ENCODE measurements at regions not wholly inside any gene's neighbourhood (a gene's known extent, or its start where the extent isn't known, plus 50 kb on each side); places are given as distances from the start of the nearest gene placed in this dataset.

DNA sequence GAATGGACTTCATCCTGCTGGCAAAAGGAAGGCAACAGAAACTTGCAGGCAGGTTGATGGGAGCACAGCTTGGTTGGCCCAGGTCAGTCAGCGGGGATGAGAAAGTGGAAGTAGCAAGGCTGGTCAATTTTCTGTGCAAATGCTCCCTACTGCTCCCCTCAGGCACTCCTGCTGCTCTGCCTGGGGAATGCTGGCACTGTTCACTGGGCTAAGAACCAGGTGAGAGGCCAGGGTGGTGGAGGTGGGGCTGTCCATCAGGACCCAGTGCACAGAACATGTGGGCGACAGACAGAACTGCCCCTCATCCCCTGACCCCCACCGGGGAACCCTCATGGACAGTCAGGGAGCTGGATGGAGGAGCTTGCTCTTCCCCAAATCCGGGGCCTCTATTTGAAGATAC is 593.1 kb downstream of the IRX1 start:
- 70 to 82% methylated on average over 4 of the region's 4 CpGs for WGBS, 2 donors

GRCh38 chr5:4189317-4189716 is 593.7 kb downstream of the IRX1 start:
- no peaks in the 10 kb centered on the region for H3K27me3 ChIP-seq
- WGBS, 2 donors: 54 to 67% methylated on average over 2 of the region's 2 CpGs
- H3K4me1 ChIP-seq: no peaks in the 10 kb centered on the region
- no peak overlapping the region for H3K27ac ChIP-seq
- H3K36me3 ChIP-seq: no peaks in the 10 kb centered on the region
- TF ChIP-seq, protein P1, sequence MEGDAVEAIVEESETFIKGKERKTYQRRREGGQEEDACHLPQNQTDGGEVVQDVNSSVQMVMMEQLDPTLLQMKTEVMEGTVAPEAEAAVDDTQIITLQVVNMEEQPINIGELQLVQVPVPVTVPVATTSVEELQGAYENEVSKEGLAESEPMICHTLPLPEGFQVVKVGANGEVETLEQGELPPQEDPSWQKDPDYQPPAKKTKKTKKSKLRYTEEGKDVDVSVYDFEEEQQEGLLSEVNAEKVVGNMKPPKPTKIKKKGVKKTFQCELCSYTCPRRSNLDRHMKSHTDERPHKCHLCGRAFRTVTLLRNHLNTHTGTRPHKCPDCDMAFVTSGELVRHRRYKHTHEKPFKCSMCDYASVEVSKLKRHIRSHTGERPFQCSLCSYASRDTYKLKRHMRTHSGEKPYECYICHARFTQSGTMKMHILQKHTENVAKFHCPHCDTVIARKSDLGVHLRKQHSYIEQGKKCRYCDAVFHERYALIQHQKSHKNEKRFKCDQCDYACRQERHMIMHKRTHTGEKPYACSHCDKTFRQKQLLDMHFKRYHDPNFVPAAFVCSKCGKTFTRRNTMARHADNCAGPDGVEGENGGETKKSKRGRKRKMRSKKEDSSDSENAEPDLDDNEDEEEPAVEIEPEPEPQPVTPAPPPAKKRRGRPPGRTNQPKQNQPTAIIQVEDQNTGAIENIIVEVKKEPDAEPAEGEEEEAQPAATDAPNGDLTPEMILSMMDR (IDR thresholded peaks at IDR 0.05): no peak
- TF ChIP-seq POLR2A (IDR thresholded peaks at IDR 0.05): no peak
- intact Hi-C loops (cut with DNase I): no loop called here
- H3K9me3 ChIP-seq: no peaks in the 10 kb centered on the region
- DNase-seq: no peak
- no peak overlapping the region for H3K4me3 ChIP-seq

More for the DNA sequence above, 593.1 kb downstream of the IRX1 start:
- H3K4me1 ChIP-seq: no peaks in the 10 kb centered on the region
- intact Hi-C loops (cut with DNase I): no loop called here
- no peaks in the 10 kb centered on the region for H3K36me3 ChIP-seq
- no peak overlapping the region for H3K4me3 ChIP-seq
- DNase-seq: no peak
- TF ChIP-seq, protein P1 (IDR thresholded peaks at IDR 0.05): no peak
- no peak for TF ChIP-seq POLR2A (IDR thresholded peaks at IDR 0.05)
- H3K27ac ChIP-seq: no peak overlapping the region
- no peaks in the 10 kb centered on the region for H3K27me3 ChIP-seq
- no peaks in the 10 kb centered on the region for H3K9me3 ChIP-seq

DNA sequence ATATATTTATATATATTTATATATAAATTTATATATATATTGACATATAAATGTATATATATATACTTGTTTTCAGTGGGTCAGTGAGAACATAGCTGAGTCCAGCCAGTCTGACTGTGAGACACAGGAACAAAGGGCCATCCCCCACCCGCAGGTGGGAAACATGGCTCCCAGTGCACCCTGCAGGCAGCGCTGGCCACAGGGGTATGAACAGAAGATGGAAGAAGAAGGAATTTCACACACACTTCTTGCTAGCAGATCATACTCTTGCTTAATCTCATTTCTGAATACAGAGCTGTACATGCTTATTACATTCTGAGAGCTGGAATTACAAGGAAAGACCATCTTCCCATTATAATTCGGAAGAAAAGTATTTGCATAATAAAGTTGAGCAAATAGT is 595.4 kb downstream of the IRX1 start:
- no peaks in the 10 kb centered on the region for H3K36me3 ChIP-seq
- intact Hi-C loops (cut with DNase I): no loop called here
- WGBS, 2 donors: 80 to 96% methylated on average over 3 of the region's 3 CpGs
- no peaks in the 10 kb centered on the region for H3K9me3 ChIP-seq
- TF ChIP-seq POLR2A (IDR thresholded peaks at IDR 0.05): no peak
- TF ChIP-seq, protein P1 (IDR thresholded peaks at IDR 0.05): no peak
- DNase-seq: no peak
- H3K4me3 ChIP-seq: no peak overlapping the region
- no peak overlapping the region for H3K27ac ChIP-seq
- H3K27me3 ChIP-seq: no peaks in the 10 kb centered on the region
- no peaks in the 10 kb centered on the region for H3K4me1 ChIP-seq

DNA sequence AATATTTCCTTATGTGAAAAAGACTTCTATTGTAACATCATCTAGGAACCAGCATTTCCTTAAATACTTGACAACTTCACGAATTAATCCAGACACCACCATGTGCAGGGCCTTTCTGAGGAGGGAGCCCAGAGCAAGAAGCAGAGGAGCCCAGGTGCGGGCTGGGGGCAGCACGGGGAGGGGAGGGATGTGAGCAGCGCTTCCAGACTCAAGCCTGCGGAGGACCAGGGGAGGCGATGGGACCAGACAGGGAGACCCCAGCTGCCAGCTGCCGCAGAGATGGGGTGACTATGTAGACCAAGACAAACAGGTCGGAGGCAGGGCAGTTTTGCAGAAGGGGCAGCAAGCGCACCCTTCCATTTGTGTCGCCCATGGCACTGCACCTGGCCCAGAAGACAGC is 596.1 kb downstream of the IRX1 start:
- intact Hi-C loops (cut with DNase I): no loop called here
- Histone ChIP-seq H3K4me3 (no peak overlapping the region), H3K9me3 (no peaks in the 10 kb centered on the region), H3K4me1 (no peaks in the 10 kb centered on the region), H3K36me3 (no peaks in the 10 kb centered on the region), H3K27me3 (no peaks in the 10 kb centered on the region), H3K27ac (no peak overlapping the region)
- 89 to 92% methylated on average over 8 to 9 of the region's 10 CpGs for WGBS, 2 donors
- DNase-seq: no peak
- TF ChIP-seq, protein P1 (IDR thresholded peaks at IDR 0.05): no peak
- no peak for TF ChIP-seq POLR2A (IDR thresholded peaks at IDR 0.05)

DNA sequence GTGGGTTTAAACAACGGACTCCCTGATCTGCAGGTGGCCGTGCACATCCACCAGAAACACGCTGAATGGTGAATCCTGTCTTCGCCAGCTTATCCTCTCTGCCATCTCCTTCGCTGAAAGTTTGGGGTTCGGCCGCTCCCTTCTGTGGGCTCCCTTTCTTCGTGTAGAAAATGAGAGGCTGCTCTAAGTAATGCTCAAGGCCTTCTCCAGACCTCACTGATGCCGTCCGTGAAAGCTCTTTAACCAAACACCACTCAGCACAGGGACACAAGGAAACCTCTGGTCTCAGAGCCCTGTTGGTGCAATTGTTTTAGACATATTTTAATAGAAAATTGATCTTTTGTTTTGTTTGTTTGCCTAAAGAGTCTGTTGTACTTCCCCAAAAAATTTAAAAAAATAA is 596.5 kb downstream of the IRX1 start:
- H3K27ac ChIP-seq: no peak overlapping the region
- TF ChIP-seq, protein P1 (IDR thresholded peaks at IDR 0.05): no peak
- TF ChIP-seq POLR2A (IDR thresholded peaks at IDR 0.05): no peak
- 87 to 88% methylated on average over 10 of the region's 10 CpGs for WGBS, 2 donors
- DNase-seq: no peak
- no peaks in the 10 kb centered on the region for H3K27me3 ChIP-seq
- no peak overlapping the region for H3K4me3 ChIP-seq
- H3K9me3 ChIP-seq: no peaks in the 10 kb centered on the region
- H3K36me3 ChIP-seq: no peaks in the 10 kb centered on the region
- intact Hi-C loops (cut with DNase I): no loop called here
- H3K4me1 ChIP-seq: no peaks in the 10 kb centered on the region

All from esophagus squamous epithelium (tissue), 5 donors.